ENCODE measurements at regions not wholly inside any gene's neighbourhood (a gene's known extent, or its start where the extent isn't known, plus 50 kb on each side); places are given as distances from the start of the nearest gene placed in this dataset.

DNA sequence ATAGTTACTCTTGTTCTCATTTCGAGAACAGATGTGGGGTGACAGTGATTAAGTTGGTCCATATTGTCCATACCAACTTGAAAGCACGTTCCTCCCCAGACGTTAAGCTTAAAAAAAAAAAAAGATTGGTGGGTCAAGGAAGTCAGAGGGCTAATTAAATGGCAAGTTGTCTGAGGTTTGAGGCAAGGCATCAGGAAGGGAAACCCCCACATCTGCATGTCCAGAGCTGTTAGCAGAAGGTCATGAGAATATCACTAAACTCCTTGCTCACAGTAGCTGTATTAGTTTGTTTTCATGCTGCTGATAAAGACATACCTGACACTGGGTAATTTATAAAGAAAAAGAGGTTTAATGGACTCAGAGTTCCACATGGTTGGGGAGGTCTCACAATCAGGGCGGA is 415.6 kb upstream of the FZD8 start:
- TF ChIP-seq, protein P1, sequence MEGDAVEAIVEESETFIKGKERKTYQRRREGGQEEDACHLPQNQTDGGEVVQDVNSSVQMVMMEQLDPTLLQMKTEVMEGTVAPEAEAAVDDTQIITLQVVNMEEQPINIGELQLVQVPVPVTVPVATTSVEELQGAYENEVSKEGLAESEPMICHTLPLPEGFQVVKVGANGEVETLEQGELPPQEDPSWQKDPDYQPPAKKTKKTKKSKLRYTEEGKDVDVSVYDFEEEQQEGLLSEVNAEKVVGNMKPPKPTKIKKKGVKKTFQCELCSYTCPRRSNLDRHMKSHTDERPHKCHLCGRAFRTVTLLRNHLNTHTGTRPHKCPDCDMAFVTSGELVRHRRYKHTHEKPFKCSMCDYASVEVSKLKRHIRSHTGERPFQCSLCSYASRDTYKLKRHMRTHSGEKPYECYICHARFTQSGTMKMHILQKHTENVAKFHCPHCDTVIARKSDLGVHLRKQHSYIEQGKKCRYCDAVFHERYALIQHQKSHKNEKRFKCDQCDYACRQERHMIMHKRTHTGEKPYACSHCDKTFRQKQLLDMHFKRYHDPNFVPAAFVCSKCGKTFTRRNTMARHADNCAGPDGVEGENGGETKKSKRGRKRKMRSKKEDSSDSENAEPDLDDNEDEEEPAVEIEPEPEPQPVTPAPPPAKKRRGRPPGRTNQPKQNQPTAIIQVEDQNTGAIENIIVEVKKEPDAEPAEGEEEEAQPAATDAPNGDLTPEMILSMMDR (IDR thresholded peaks at IDR 0.05): no peak
- no peak for TF ChIP-seq EZH2 (IDR thresholded peaks at IDR 0.05; ENCODE audit: borderline replicate concordance, insufficient read depth, low read depth, low read length, poor library complexity, severe bottlenecking)

Measured in B cell (primary cell).